ENCODE measurements at regions not wholly inside any gene's neighbourhood (a gene's known extent, or its start where the extent isn't known, plus 50 kb on each side); places are given as distances from the start of the nearest gene placed in this dataset.

- TF ChIP-seq CTCF (IDR thresholded peaks at IDR 0.05) (no peak), POLR2A (IDR thresholded peaks at IDR 0.05) (no peak), POLR2AphosphoS5 (IDR thresholded peaks at IDR 0.05) (no peak)
- no peak overlapping the region for H3K27ac ChIP-seq
- H3K36me3 ChIP-seq = no peaks in the 10 kb centered on the region
- intact Hi-C loops (cut with DNase I) = no loop called here
- 49% methylated on average over 32 of the region's 33 CpGs for WGBS
- no peak for DNase-seq (ENCODE audit: low spot score)
- no peak overlapping the region for H3K4me3 ChIP-seq
- no peaks in the 10 kb centered on the region for H3K27me3 ChIP-seq (replicated peaks; ENCODE audit: insufficient read depth)
- H3K9me3 ChIP-seq = no peaks in the 10 kb centered on the region
- H3K4me1 ChIP-seq (replicated peaks) = no peaks in the 10 kb centered on the region
These were observed 176.3 kb downstream of the INHBB start for GRCh38 chr2:120522151-120522751.

GRCh38 chr2:120523766-120524165 lies 177.8 kb downstream of the INHBB start:
- WGBS = 97% methylated on average over 5 of the region's 5 CpGs
- intact Hi-C loops (cut with DNase I) = no loop called here
- H3K9me3 ChIP-seq = no peaks in the 10 kb centered on the region

GRCh38 chr2:120524174-120524573 lies 178.2 kb downstream of the INHBB start:
- Histone ChIP-seq H3K9me3 (no peaks in the 10 kb centered on the region), H3K27ac (no peak overlapping the region), H3K27me3 (replicated peaks; ENCODE audit: insufficient read depth) (no peaks in the 10 kb centered on the region), H3K4me3 (no peak overlapping the region), H3K4me1 (replicated peaks) (no peaks in the 10 kb centered on the region), H3K36me3 (no peaks in the 10 kb centered on the region)
- intact Hi-C loops (cut with DNase I) = no loop called here
- 93% methylated on average over 9 of the region's 9 CpGs for WGBS
- TF ChIP-seq POLR2A (IDR thresholded peaks at IDR 0.05) (no peak), POLR2AphosphoS5 (IDR thresholded peaks at IDR 0.05) (no peak), CTCF (IDR thresholded peaks at IDR 0.05) (no peak)
- no peak for DNase-seq (ENCODE audit: low spot score)

More at GRCh38 chr2:120523766-120524165, 177.8 kb downstream of the INHBB start:
- DNase-seq (ENCODE audit: low spot score) = no peak
- Histone ChIP-seq H3K4me1 (replicated peaks) (no peaks in the 10 kb centered on the region), H3K36me3 (no peaks in the 10 kb centered on the region), H3K27me3 (replicated peaks; ENCODE audit: insufficient read depth) (no peaks in the 10 kb centered on the region), H3K27ac (no peak overlapping the region), H3K4me3 (no peak overlapping the region)
- TF ChIP-seq POLR2AphosphoS5 (IDR thresholded peaks at IDR 0.05) (no peak), CTCF (IDR thresholded peaks at IDR 0.05) (no peak), POLR2A (IDR thresholded peaks at IDR 0.05) (no peak)

- H3K27me3 ChIP-seq (replicated peaks; ENCODE audit: insufficient read depth) = no peaks in the 10 kb centered on the region
- H3K4me3 ChIP-seq = no peak overlapping the region
- TF ChIP-seq CTCF (IDR thresholded peaks at IDR 0.05) = no peak
- TF ChIP-seq POLR2A (IDR thresholded peaks at IDR 0.05) = no peak
- no peak for TF ChIP-seq POLR2AphosphoS5 (IDR thresholded peaks at IDR 0.05)
- H3K9me3 ChIP-seq = no peaks in the 10 kb centered on the region
- no peaks in the 10 kb centered on the region for H3K4me1 ChIP-seq (replicated peaks)
- H3K27ac ChIP-seq = no peak overlapping the region
- H3K36me3 ChIP-seq = no peaks in the 10 kb centered on the region
- 64% methylated on average over 18 of the region's 18 CpGs for WGBS
- intact Hi-C loops (cut with DNase I) = no loop called here
- no peak for DNase-seq (ENCODE audit: low spot score)
These were observed 179.4 kb downstream of the INHBB start for GRCh38 chr2:120525056-120526046.
